ENCODE measurements at regions not wholly inside any gene's neighbourhood (a gene's known extent, or its start where the extent isn't known, plus 50 kb on each side); places are given as distances from the start of the nearest gene placed in this dataset.

GRCh38 chr16:31693733-31694132, 166.0 kb downstream of the AHSP start:
- 94% methylated on average over 6 of the region's 6 CpGs; no CpG with 5 or more reads in 1 of the 2 experiments for WGBS, 2 experiments (ENCODE audit: insufficient coverage in 1 of 2, insufficient read length in 1 of 2)
- no peak for DNase-seq
- no peaks in the 10 kb centered on the region for H3K9me3 ChIP-seq (ENCODE audit: control insufficient read depth, low read length)
- Mint-ChIP-seq H3K9me3 (peaks cover 26% of the 10 kb centered on the region), H3K4me3 (no peak overlapping the region), H3K27ac (no peak overlapping the region), H3K27me3 (ENCODE audit: insufficient read depth) (peaks cover 17% of the 10 kb centered on the region), H3K36me3 (ENCODE audit: low read depth) (no peaks in the 10 kb centered on the region), H3K4me1 (no peaks in the 10 kb centered on the region)
- H3K4me1 ChIP-seq (ENCODE audit: control insufficient read depth, insufficient read depth, low read length), result no peaks in the 10 kb centered on the region
- H3K36me3 ChIP-seq (ENCODE audit: control insufficient read depth, insufficient read depth, low read length), result no peaks in the 10 kb centered on the region
- H3K4me3 ChIP-seq (ENCODE audit: low read length), result no peak overlapping the region
- no peak overlapping the region for H3K9ac ChIP-seq (ENCODE audit: extremely low read depth, low read length, poor library complexity, severe bottlenecking)
- H3K27me3 ChIP-seq (ENCODE audit: control insufficient read depth, insufficient read depth, low read length, poor library complexity, severe bottlenecking), result peaks cover 15% of the 10 kb centered on the region
- no peak overlapping the region for H3K27ac ChIP-seq (ENCODE audit: low read depth, low read length)
- no peak for TF ChIP-seq CTCF (conservative IDR thresholded peaks at IDR 0.05)

- DNase-seq, result no peak
- no peaks in the 10 kb centered on the region for H3K9me3 ChIP-seq (ENCODE audit: control insufficient read depth, low read length)
- no peaks in the 10 kb centered on the region for H3K36me3 ChIP-seq (ENCODE audit: control insufficient read depth, insufficient read depth, low read length)
- 90 to 93% methylated on average over 2 of the region's 2 CpGs for WGBS, 2 experiments (ENCODE audit: insufficient coverage in 1 of 2, insufficient read length in 1 of 2)
- H3K9ac ChIP-seq (ENCODE audit: extremely low read depth, low read length, poor library complexity, severe bottlenecking), result no peak overlapping the region
- H3K9me3 Mint-ChIP-seq, result peaks cover 21% of the 10 kb centered on the region
- H3K4me1 Mint-ChIP-seq, result no peaks in the 10 kb centered on the region
- H3K4me3 ChIP-seq (ENCODE audit: low read length), result no peak overlapping the region
- H3K27me3 Mint-ChIP-seq (ENCODE audit: insufficient read depth), result peaks cover 18% of the 10 kb centered on the region
- H3K4me3 Mint-ChIP-seq, result no peak overlapping the region
- TF ChIP-seq CTCF (conservative IDR thresholded peaks at IDR 0.05), result no peak
- no peak overlapping the region for H3K27ac ChIP-seq (ENCODE audit: low read depth, low read length)
- H3K4me1 ChIP-seq (ENCODE audit: control insufficient read depth, insufficient read depth, low read length), result no peaks in the 10 kb centered on the region
- peaks cover 21% of the 10 kb centered on the region for H3K27me3 ChIP-seq (ENCODE audit: control insufficient read depth, insufficient read depth, low read length, poor library complexity, severe bottlenecking)
- H3K27ac Mint-ChIP-seq, result no peak overlapping the region
- no peaks in the 10 kb centered on the region for H3K36me3 Mint-ChIP-seq (ENCODE audit: low read depth)
Observed at GRCh38 chr16:31694461-31694860, 166.8 kb downstream of the AHSP start.

GRCh38 chr16:31695667-31696066, 168.0 kb downstream of the AHSP start:
- 70 to 76% methylated on average over 3 to 4 of the region's 4 CpGs for WGBS, 2 experiments (ENCODE audit: insufficient coverage in 1 of 2, insufficient read length in 1 of 2)
- no peaks in the 10 kb centered on the region for H3K4me1 Mint-ChIP-seq
- Histone ChIP-seq H3K27me3 (ENCODE audit: control insufficient read depth, insufficient read depth, low read length, poor library complexity, severe bottlenecking) (peaks cover 21% of the 10 kb centered on the region), H3K9ac (ENCODE audit: extremely low read depth, low read length, poor library complexity, severe bottlenecking) (no peak overlapping the region), H3K36me3 (ENCODE audit: control insufficient read depth, insufficient read depth, low read length) (no peaks in the 10 kb centered on the region), H3K9me3 (ENCODE audit: control insufficient read depth, low read length) (no peaks in the 10 kb centered on the region), H3K27ac (ENCODE audit: low read depth, low read length) (no peak overlapping the region), H3K4me1 (ENCODE audit: control insufficient read depth, insufficient read depth, low read length) (no peaks in the 10 kb centered on the region), H3K4me3 (ENCODE audit: low read length) (no peak overlapping the region)
- no peaks in the 10 kb centered on the region for H3K36me3 Mint-ChIP-seq (ENCODE audit: low read depth)
- TF ChIP-seq CTCF (conservative IDR thresholded peaks at IDR 0.05), result no peak
- DNase-seq, result no peak
- H3K27ac Mint-ChIP-seq, result no peak overlapping the region
- no peak overlapping the region for H3K4me3 Mint-ChIP-seq
- peaks cover 11% of the 10 kb centered on the region for H3K9me3 Mint-ChIP-seq
- H3K27me3 Mint-ChIP-seq (ENCODE audit: insufficient read depth), result peaks cover 18% of the 10 kb centered on the region

Data from endodermal cell (in vitro differentiated cells).